ENCODE measurements at regions not wholly inside any gene's neighbourhood (a gene's known extent, or its start where the extent isn't known, plus 50 kb on each side); places are given as distances from the start of the nearest gene placed in this dataset.

DNA sequence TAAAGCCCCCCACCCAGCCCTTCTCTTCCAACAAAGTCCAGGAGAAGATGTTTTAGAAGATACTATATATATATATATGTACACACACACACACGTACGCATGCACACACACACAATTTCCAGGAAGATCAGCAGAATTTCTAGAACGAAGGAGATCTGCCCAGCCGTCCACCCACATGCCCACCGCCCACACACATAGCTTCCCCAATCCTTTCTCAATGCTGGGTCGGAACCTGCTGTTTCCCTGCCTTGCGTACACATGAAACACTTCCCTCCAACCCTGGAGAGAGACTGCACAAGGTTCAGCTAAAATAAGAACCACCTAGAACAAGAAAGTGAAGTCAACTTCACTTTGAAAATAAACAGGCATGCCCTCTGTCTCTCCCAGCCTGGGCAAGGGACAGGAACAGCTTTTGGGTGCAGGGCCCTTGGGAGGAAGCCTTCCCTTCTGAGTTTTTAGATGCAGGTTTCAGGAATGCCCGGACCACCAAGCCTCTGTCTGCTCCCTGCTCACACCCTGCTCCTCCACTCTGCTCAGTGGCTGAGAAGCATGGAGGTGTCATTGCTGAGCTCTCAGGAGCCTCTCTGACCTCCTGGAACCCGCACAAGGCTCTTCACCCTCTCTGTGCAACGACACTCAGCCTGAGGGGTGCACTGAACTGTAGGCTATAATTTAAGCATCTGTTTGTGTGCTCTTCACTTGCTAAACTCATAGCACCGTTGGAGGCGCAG is 149.4 kb downstream of the C5orf15 start:
- TF ChIP-seq, protein P1, sequence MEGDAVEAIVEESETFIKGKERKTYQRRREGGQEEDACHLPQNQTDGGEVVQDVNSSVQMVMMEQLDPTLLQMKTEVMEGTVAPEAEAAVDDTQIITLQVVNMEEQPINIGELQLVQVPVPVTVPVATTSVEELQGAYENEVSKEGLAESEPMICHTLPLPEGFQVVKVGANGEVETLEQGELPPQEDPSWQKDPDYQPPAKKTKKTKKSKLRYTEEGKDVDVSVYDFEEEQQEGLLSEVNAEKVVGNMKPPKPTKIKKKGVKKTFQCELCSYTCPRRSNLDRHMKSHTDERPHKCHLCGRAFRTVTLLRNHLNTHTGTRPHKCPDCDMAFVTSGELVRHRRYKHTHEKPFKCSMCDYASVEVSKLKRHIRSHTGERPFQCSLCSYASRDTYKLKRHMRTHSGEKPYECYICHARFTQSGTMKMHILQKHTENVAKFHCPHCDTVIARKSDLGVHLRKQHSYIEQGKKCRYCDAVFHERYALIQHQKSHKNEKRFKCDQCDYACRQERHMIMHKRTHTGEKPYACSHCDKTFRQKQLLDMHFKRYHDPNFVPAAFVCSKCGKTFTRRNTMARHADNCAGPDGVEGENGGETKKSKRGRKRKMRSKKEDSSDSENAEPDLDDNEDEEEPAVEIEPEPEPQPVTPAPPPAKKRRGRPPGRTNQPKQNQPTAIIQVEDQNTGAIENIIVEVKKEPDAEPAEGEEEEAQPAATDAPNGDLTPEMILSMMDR (IDR thresholded peaks at IDR 0.05), result no peak
- no peak for TF ChIP-seq POLR2A (IDR thresholded peaks at IDR 0.05)
- TF ChIP-seq POLR2AphosphoS5 (IDR thresholded peaks at IDR 0.05), result no peak
- no peak for TF ChIP-seq EP300 (IDR thresholded peaks at IDR 0.05)
- no peak for ATAC-seq
- Histone ChIP-seq H3K4me1 (peaks cover 0 to 14% (median 0%) of the 10 kb centered on the region in 3 donors), H3K36me3 (no peaks in the 10 kb centered on the region), H3K27ac (no peak overlapping the region), H3K4me3 (no peak overlapping the region), H3K9me3 (no peaks in the 10 kb centered on the region), H3K27me3 (peaks cover 9% of the 10 kb centered on the region)
- WGBS, 2 donors (ENCODE audit: low coverage in 1 of 2), result 82 to 85% methylated on average over 2 to 10 of the region's 12 CpGs

DNA sequence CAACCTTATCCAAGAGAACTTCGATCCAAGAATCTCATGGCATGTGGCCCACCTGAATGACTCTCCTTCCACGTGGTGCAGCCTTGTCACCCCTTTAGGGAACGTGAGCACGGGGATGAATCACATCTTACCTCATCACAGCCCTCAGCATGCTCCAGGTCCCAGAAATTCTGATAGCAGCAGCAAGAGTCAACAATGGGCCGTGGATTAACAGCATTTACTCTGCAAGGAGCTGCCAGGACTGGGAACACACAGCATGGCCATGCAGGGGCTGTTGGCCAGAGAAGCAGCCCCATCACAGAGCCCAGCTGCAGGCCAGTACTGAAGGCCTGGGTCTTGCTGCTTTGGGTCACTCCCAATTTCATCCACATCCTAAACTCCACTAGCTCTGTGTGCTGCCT is 150.4 kb downstream of the C5orf15 start:
- Histone ChIP-seq H3K27ac (no peak overlapping the region), H3K36me3 (no peaks in the 10 kb centered on the region), H3K4me3 (no peak overlapping the region), H3K9me3 (no peaks in the 10 kb centered on the region), H3K4me1 (peaks cover 0 to 14% (median 0%) of the 10 kb centered on the region in 3 donors), H3K27me3 (peaks cover 6% of the 10 kb centered on the region)
- WGBS, 2 donors (ENCODE audit: low coverage in 1 of 2), result 20 to 27% methylated on average over 1 to 2 of the region's 5 CpGs
- peak; percentile 85 for ATAC-seq
- TF ChIP-seq POLR2A (IDR thresholded peaks at IDR 0.05) (no peak), EP300 (IDR thresholded peaks at IDR 0.05) (no peak), POLR2AphosphoS5 (IDR thresholded peaks at IDR 0.05) (peak; percentile 54)

DNA sequence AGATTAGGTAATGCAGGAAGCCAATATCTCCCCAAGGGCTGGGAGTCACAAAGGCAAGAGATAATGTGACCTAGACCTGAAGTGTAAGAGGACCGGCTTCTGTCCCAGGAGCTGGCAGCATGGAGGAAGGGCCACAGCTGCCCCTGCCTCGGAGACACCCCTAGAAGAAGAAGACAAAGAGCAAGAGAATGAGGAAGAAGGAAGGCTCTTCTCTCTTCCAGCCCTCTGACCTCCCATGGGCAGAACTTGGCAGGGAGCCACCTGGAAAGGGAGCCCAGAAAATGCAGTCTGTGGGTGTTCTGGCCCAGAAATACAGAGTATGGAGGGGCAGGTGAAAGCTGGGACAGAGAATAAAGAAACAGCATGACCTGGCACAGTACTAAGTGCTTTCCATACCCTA is 151.0 kb downstream of the C5orf15 start:
- TF ChIP-seq EP300 (IDR thresholded peaks at IDR 0.05), result no peak
- TF ChIP-seq, protein P1 (IDR thresholded peaks at IDR 0.05), result no peak
- ATAC-seq, result no peak

DNA sequence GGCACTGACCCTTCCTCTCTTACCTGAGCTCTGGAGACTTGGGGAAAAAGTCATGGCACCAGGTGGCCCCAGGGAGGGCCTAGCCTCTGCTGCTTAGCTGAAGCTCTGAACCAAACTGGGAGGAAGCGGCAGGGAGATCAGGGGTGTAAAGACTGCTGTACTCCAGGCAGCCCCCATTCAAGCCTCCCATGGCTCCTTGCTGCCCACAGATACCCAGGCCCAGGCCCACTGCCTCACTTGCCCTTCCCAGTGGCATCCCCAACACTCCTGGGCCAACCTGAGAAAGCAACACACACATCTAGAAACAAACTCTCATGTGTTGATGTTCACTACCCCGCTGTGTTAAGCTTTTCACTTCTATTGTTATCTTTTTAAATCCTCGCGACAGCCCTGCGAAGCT is 151.6 kb downstream of the C5orf15 start:
- H3K4me1 ChIP-seq, result peaks cover 0 to 14% (median 0%) of the 10 kb centered on the region in 3 donors
- H3K4me3 ChIP-seq, result no peak overlapping the region
- no peaks in the 10 kb centered on the region for H3K9me3 ChIP-seq
- H3K27ac ChIP-seq, result no peak overlapping the region
- WGBS, 2 donors (ENCODE audit: low coverage in 1 of 2), result 80 to 100% methylated on average over 2 of the region's 5 CpGs
- no peak for TF ChIP-seq EP300 (IDR thresholded peaks at IDR 0.05)
- TF ChIP-seq POLR2A (IDR thresholded peaks at IDR 0.05), result no peak
- no peak for TF ChIP-seq POLR2AphosphoS5 (IDR thresholded peaks at IDR 0.05)
- TF ChIP-seq, protein P1 (IDR thresholded peaks at IDR 0.05), result no peak
- peaks cover 4% of the 10 kb centered on the region for H3K27me3 ChIP-seq
- no peak for ATAC-seq
- H3K36me3 ChIP-seq, result no peaks in the 10 kb centered on the region

More for the DNA sequence above, 151.0 kb downstream of the C5orf15 start:
- Histone ChIP-seq H3K4me3 (no peak overlapping the region), H3K27me3 (peaks cover 4% of the 10 kb centered on the region), H3K36me3 (no peaks in the 10 kb centered on the region), H3K4me1 (peaks cover 0 to 14% (median 0%) of the 10 kb centered on the region in 3 donors), H3K27ac (no peak overlapping the region), H3K9me3 (no peaks in the 10 kb centered on the region)
- 91% methylated on average over 2 of the region's 2 CpGs; no CpG with 5 or more reads in 1 of the 2 donors for WGBS, 2 donors (ENCODE audit: low coverage in 1 of 2)

DNA sequence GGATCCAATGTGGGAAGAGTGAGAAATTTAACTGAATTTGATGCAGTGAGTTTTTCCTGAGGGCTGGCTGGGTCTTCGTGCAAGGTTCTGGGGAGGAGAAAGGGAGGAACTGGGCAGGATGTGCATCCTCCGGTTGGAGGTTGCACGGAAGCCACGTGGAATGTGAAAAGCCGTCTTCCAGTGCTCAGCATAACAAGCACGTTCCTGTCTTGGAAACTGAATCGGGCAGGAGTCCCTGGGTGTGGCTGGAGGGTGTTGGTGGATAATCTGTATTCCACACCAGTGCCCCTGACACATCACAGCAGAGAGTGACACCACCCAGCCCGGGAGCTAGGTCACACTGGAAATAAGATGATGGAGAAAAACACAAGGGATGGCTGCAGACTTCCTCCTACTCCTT is 154.3 kb downstream of the C5orf15 start:
- TF ChIP-seq EP300 (IDR thresholded peaks at IDR 0.05) (no peak), POLR2AphosphoS5 (IDR thresholded peaks at IDR 0.05) (no peak), POLR2A (IDR thresholded peaks at IDR 0.05) (no peak)
- TF ChIP-seq, protein P1 (IDR thresholded peaks at IDR 0.05), result no peak
- Histone ChIP-seq H3K4me1 (peaks cover 0 to 4% (median 0%) of the 10 kb centered on the region in 3 donors), H3K4me3 (no peak overlapping the region), H3K9me3 (no peaks in the 10 kb centered on the region), H3K27me3 (peaks cover 4% of the 10 kb centered on the region), H3K27ac (no peak overlapping the region), H3K36me3 (no peaks in the 10 kb centered on the region)
- no peak for ATAC-seq
- WGBS, 2 donors (ENCODE audit: low coverage in 1 of 2), result 33 to 47% methylated on average over 1 to 7 of the region's 8 CpGs

Measured in gastroesophageal sphincter (tissue), 4 donors.